ENCODE measurements at regions not wholly inside any gene's neighbourhood (a gene's known extent, or its start where the extent isn't known, plus 50 kb on each side); places are given as distances from the start of the nearest gene placed in this dataset.

DNA sequence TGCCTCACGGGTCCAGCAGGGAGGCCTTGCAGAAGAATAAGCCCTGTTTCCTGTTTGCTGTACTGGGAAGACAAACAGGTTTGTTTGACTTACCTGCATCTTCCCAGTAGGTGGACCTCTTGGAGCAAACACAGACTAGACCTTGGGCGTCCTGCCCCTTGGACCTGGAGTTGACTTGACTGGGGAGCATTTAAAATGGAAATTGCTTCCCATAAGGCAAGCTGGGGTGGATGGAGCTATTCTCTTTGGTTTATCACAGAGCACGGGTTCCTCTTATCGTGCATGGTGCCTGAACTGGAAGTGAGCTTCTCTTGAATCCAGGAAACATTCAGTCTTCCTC is 151.4 kb downstream of the RPLP1 start:
- Histone ChIP-seq H3K4ac (ENCODE audit: low read depth, low read length) (no peak overlapping the region), H3K4me1 (ENCODE audit: control insufficient read depth, insufficient read depth, low read length) (no peaks in the 10 kb centered on the region), H3K27ac (ENCODE audit: insufficient read depth, low read length) (no peak overlapping the region), H4K5ac (ENCODE audit: low read depth, low read length) (no peak overlapping the region), H2AK5ac (ENCODE audit: low read depth, low read length) (no peak overlapping the region), H3K4me2 (ENCODE audit: low read depth, low read length) (no peak overlapping the region), H4K20me1 (ENCODE audit: insufficient read depth, low read length) (no peaks in the 10 kb centered on the region), H2BK20ac (ENCODE audit: low read depth, low read length) (no peak overlapping the region), H2BK5ac (ENCODE audit: low read depth, low read length, poor library complexity, severe bottlenecking) (no peak overlapping the region), H3K79me1 (ENCODE audit: low read depth in 1 of 2, low read length in 2 of 2) (no peaks in the 10 kb centered on the region), H3K9me1 (ENCODE audit: insufficient read depth, low read length) (no peaks in the 10 kb centered on the region), H2AK9ac (replicated peaks; ENCODE audit: low read depth, low read length, poor library complexity) (no peak overlapping the region), H3K18ac (ENCODE audit: low read depth, low read length) (no peak overlapping the region), H2BK120ac (ENCODE audit: low read depth, low read length) (no peak overlapping the region), H3K56ac (ENCODE audit: extremely low read depth, insufficient read depth, low read length) (no peak overlapping the region), H4K8ac (ENCODE audit: low read depth in 2 of 2, low read length in 2 of 2) (no peak overlapping the region), H3K9ac (ENCODE audit: low read depth, low read length) (no peak overlapping the region), H3K9me3 (ENCODE audit: control insufficient read depth, insufficient read depth, low read length) (no peaks in the 10 kb centered on the region), H3K27me3 (ENCODE audit: control insufficient read depth, insufficient read depth, low read length) (peaks cover 51% of the 10 kb centered on the region), H2AFZ (replicated peaks; ENCODE audit: low read length, poor library complexity) (no peak overlapping the region), H4K91ac (ENCODE audit: insufficient read depth, low read depth, low read length) (no peak overlapping the region), H2BK15ac (ENCODE audit: low read depth, low read length) (no peak overlapping the region), H3K4me3 (ENCODE audit: insufficient read depth, low read depth, low read length) (no peak overlapping the region), H3K36me3 (ENCODE audit: control insufficient read depth, insufficient read depth, low read length) (no peaks in the 10 kb centered on the region), H3K23ac (ENCODE audit: low read depth, low read length) (no peak overlapping the region), H3K14ac (replicated peaks; ENCODE audit: low read depth, low read length) (no peak overlapping the region)
- dilution Hi-C loops (cut with HindIII; ENCODE audit: low sequenced_read_pairs, unreplicated experiment) (no loop called here), in situ Hi-C loops (cut with MboI; ENCODE audit: low sequenced_read_pairs) (no loop called here), intact Hi-C loops (cut with micrococcal nuclease) (no loop called here)
- POLR2A ChIA-PET (ENCODE audit: unreplicated experiment): no interaction called here
- BruUV-seq (replicated peaks): no TSS peak
- TF ChIP-seq, protein P1, sequence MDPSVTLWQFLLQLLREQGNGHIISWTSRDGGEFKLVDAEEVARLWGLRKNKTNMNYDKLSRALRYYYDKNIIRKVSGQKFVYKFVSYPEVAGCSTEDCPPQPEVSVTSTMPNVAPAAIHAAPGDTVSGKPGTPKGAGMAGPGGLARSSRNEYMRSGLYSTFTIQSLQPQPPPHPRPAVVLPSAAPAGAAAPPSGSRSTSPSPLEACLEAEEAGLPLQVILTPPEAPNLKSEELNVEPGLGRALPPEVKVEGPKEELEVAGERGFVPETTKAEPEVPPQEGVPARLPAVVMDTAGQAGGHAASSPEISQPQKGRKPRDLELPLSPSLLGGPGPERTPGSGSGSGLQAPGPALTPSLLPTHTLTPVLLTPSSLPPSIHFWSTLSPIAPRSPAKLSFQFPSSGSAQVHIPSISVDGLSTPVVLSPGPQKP (IDR thresholded peaks at IDR 0.05; ENCODE audit: borderline replicate concordance, low read depth, low read length): no peak
- TF ChIP-seq NFE2L2 (IDR thresholded peaks at IDR 0.05; ENCODE audit: low read depth, low read length) (no peak), MAFK (IDR thresholded peaks at IDR 0.05; ENCODE audit: low read depth, low read length) (no peak), POLR2A (IDR thresholded peaks at IDR 0.05; ENCODE audit: low read depth, low read length) (no peak), BHLHE40 (IDR thresholded peaks at IDR 0.05; ENCODE audit: low read depth, low read length) (no peak)
- no peak for ATAC-seq (ENCODE audit: low read depth)
- no peak for DNase-seq
- no CpG with 5 or more reads among the region's 4 CpGs for WGBS, 2 experiments (ENCODE audit: extremely low coverage in 2 of 2, insufficient read length in 1 of 2)
- CTCF ChIA-PET: no interaction called here
